Vagina (tissue), 2 donors: ENCODE measurements at regions not wholly inside any gene's neighbourhood (a gene's known extent, or its start where the extent isn't known, plus 50 kb on each side); places are given as distances from the start of the nearest gene placed in this dataset.

Experiments used
- CTCF ChIP-seq, 3 experiments: fragments of 450-650 bp in 2 of 3; fragments of 200-600 bp in 1 of 3; sonication (generic) in 1 of 3; IDR thresholded peaks; one replicate each; pipeline ENCODE4 v1.5.1; 2017 to 2019; ENCODE audit warnings: antibody characterized with exemption in 3 of 3, mild to moderate bottlenecking in 2 of 3, moderate library complexity in 2 of 3
- POLR2A ChIP-seq, 2 donors: fragments of 450-650 bp; IDR thresholded peaks; one replicate each; pipeline ENCODE4 v1.6.1; 2017; ENCODE audit warnings: antibody characterized with exemption in 2 of 2, mild to moderate bottlenecking in 2 of 2, moderate library complexity in 2 of 2

DNA sequence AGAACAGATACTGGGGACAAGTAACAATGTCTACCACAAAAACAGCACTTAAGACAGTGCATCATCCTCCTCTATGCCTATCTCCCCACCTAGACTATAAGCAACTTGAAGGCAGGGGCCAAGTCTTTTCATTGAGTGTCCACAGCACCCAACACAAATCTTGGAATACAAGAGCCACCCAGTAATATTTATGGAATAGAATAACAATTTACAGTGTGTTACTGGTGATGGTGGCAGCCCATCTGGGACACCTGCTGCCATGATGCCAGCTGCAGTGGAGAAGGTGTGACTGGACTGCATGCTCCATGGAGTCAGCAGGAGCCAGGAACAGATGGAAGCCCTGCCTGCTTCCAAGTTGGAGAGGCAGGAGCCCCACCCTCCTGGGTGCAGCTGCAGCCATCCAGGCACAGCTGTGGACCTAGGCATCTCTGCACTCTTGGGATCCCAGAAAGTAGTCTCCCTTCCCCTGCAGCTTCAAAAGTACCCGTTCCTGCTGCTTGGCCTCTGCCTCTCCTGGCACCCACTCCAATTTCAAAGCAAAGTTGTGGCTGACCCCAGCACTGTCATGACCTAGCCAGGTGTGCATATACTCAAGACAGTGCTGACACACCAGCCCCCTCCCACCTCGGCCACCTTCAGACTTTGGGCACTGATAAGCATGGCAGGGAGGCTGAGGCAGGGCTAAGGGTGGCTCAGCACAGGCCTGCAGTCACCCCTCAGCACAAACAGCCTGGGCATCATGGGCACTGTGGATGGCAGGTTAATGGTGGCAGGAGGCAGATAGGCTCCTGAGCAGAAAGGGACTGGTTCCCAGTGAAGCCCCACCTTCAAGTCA, 94.5 kb downstream of the TPRA1 start:
- TF ChIP-seq POLR2A (IDR thresholded peaks at IDR 0.05): no peak
- TF ChIP-seq CTCF (IDR thresholded peaks at IDR 0.05): no peak
